Tibial nerve (tissue), 4 donors: ENCODE measurements at regions not wholly inside any gene's neighbourhood (a gene's known extent, or its start where the extent isn't known, plus 50 kb on each side); places are given as distances from the start of the nearest gene placed in this dataset.

Experiments used
- EP300 ChIP-seq, 2 donors: sonication (generic); formaldehyde crosslinking; IDR thresholded peaks; one replicate each; pipeline ENCODE4 v1.6.1; 2017; ENCODE audit warnings: antibody characterized with exemption in 2 of 2, mild to moderate bottlenecking in 1 of 2
- POLR2A ChIP-seq, 2 donors: fragments of 450-650 bp; IDR thresholded peaks; one replicate each; pipeline ENCODE4 v1.6.1; 2017; ENCODE audit warnings: antibody characterized with exemption in 2 of 2, mild to moderate bottlenecking in 2 of 2, moderate library complexity in 2 of 2
- TF ChIP-seq, protein P1 (sequence below), 5 experiments: fragments of 200-600 bp in 3 of 5; fragments of 450-650 bp in 2 of 5; sonication (generic) in 3 of 5; IDR thresholded peaks; one replicate each; pipeline ENCODE4 v1.5.1; 2016 to 2019; ENCODE audit warnings: antibody characterized with exemption in 5 of 5, mild to moderate bottlenecking in 3 of 5, moderate library complexity in 2 of 5

DNA sequence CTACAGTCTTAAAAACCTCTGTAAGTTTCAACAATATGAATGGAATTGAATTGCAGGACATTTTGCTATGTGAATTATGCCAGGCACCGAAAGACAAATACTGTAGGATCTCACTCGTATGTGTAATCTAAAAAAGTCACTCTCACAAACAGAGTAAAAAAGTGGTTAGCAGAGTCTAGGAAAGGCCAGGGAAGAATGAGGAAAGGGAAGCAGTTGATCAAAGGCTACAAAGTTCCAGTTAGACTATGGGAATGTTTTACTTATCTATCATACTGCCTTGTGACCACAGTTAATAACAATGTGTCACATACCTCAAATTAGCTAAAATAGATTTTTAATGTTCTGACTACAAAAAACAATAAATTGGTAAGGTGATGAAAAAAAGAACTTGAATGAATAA, 565.4 kb upstream of the BRINP3 start:
- TF ChIP-seq, protein P1, sequence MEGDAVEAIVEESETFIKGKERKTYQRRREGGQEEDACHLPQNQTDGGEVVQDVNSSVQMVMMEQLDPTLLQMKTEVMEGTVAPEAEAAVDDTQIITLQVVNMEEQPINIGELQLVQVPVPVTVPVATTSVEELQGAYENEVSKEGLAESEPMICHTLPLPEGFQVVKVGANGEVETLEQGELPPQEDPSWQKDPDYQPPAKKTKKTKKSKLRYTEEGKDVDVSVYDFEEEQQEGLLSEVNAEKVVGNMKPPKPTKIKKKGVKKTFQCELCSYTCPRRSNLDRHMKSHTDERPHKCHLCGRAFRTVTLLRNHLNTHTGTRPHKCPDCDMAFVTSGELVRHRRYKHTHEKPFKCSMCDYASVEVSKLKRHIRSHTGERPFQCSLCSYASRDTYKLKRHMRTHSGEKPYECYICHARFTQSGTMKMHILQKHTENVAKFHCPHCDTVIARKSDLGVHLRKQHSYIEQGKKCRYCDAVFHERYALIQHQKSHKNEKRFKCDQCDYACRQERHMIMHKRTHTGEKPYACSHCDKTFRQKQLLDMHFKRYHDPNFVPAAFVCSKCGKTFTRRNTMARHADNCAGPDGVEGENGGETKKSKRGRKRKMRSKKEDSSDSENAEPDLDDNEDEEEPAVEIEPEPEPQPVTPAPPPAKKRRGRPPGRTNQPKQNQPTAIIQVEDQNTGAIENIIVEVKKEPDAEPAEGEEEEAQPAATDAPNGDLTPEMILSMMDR (IDR thresholded peaks at IDR 0.05) = no peak
- TF ChIP-seq POLR2A (IDR thresholded peaks at IDR 0.05) (no peak), EP300 (IDR thresholded peaks at IDR 0.05) (no peak)
